H1 (cell line): ENCODE measurements at regions not wholly inside any gene's neighbourhood (a gene's known extent, or its start where the extent isn't known, plus 50 kb on each side); places are given as distances from the start of the nearest gene placed in this dataset.
A peak's percentile ranks its signal among the peaks of the same experiment; 100 is the strongest.

Experiments used
- CTCF ChIA-PET: fragments of 300-600 bp; sonication (Branson Sonifier 250); formaldehyde crosslinking; loops from one replicate; lab custom pipeline; 2021; ENCODE audit not compliant: partially characterized antibody; lab: Charles Lee
- POLR2A ChIA-PET: fragments of 300-600 bp; sonication (Branson Sonifier 250); formaldehyde crosslinking; loops from one replicate; lab custom pipeline; 2021; ENCODE audit warnings: inconsistent platforms; ENCODE audit not compliant: partially characterized antibody; lab: Charles Lee
- DNase-seq, 2 experiments: peaks; one replicate each; pipeline versions ENCODE4 v3.0.0 to v3.0.0-alpha.2; 2010 to 2022; ENCODE audit warnings: low spot score in 2 of 2, low read depth in 1 of 2, mixed read lengths in 1 of 2
- FAIRE-seq: peaks from 2 replicates; lab custom pipeline; 2011; peaks lifted over from hg19 to GRCh38; lab: Jason Lieb, UNC
- H2AFZ ChIP-seq: 2 replicates; pipeline ENCODE4 v1.8.1; 2012; ENCODE audit warnings: low read length, inconsistent platforms
- H2AK5ac ChIP-seq: 2 replicates; pipeline ENCODE4 v1.6.1; 2013; ENCODE audit warnings: low read depth, low read length
- H2BK120ac ChIP-seq: replicated peaks from 2 replicates; pipeline ENCODE3; 2013; ENCODE audit warnings: low read depth, low read length, inconsistent platforms
- H2BK12ac ChIP-seq: 2 replicates; pipeline ENCODE4 v1.6.1; 2013; ENCODE audit warnings: low read depth, low read length
- H2BK15ac ChIP-seq: 2 replicates; pipeline ENCODE4 v1.6.1; 2013; ENCODE audit warnings: low read length
- H2BK20ac ChIP-seq: 2 replicates; pipeline ENCODE4 v1.6.1; 2013; ENCODE audit warnings: low read length
- H2BK5ac ChIP-seq: 2 replicates; pipeline ENCODE4 v1.6.1; 2013; ENCODE audit warnings: low read depth, low read length
- H3K14ac ChIP-seq: 2 replicates; pipeline ENCODE4 v1.6.1; 2013; ENCODE audit warnings: inconsistent platforms; ENCODE audit not compliant: insufficient read length
- H3K18ac ChIP-seq: 2 replicates; pipeline ENCODE4 v1.6.1; 2013; ENCODE audit warnings: low read length; ENCODE audit errors: extremely low read depth
- H3K23ac ChIP-seq: 2 replicates; pipeline ENCODE4 v1.6.1; 2013; ENCODE audit warnings: inconsistent platforms; ENCODE audit not compliant: insufficient read length
- H3K23me2 ChIP-seq: 2 replicates; pipeline ENCODE4 v1.6.1; 2013; ENCODE audit warnings: low read depth, low read length
- H3K27ac ChIP-seq: 2 replicates; pipeline ENCODE4 v1.6.1; 2011; ENCODE audit warnings: low read depth, low read length, inconsistent platforms
- H3K27me3 ChIP-seq, 4 experiments: replicated peaks in 1 of 4; 1 replicate in 1 of 4; 2 replicates in 3 of 4; pipeline versions ENCODE4 v1.6.1 to v1.8.1; 2011 to 2013; ENCODE audit warnings: low read length in 3 of 4, mild to moderate bottlenecking in 3 of 4, inconsistent platforms in 2 of 4, mixed read lengths in 2 of 4, moderate library complexity in 1 of 4; ENCODE audit not compliant: control insufficient read depth in 3 of 4, insufficient read depth in 3 of 4; ENCODE audit errors: extremely low read depth in 1 of 4
- H3K36me3 ChIP-seq, 4 experiments: 2 replicates each; pipeline versions ENCODE4 v1.6.1 to v1.8.1; 2011 to 2013; ENCODE audit warnings: mild to moderate bottlenecking in 4 of 4, low read length in 3 of 4, moderate library complexity in 2 of 4, control low read depth in 1 of 4, inconsistent platforms in 1 of 4; ENCODE audit not compliant: insufficient read depth in 4 of 4, control insufficient read depth in 2 of 4
- H3K4ac ChIP-seq: replicated peaks from 2 replicates; pipeline ENCODE3; 2013; ENCODE audit warnings: low read length, low read depth, mixed read lengths, inconsistent platforms; ENCODE audit not compliant: insufficient read length
- H3K4me1 ChIP-seq, 4 experiments: replicated peaks in 1 of 4; 1 replicate in 1 of 4; 2 replicates in 3 of 4; pipeline versions ENCODE4 v1.6.1 to v1.8.1; 2011 to 2013; ENCODE audit warnings: low read length in 3 of 4, inconsistent platforms in 2 of 4, mixed read lengths in 1 of 4; ENCODE audit not compliant: insufficient read depth in 4 of 4, control insufficient read depth in 3 of 4
- H3K4me2 ChIP-seq, 2 experiments: 2 replicates each; pipeline versions ENCODE4 v1.6.1 to v1.8.1; 2011 to 2013; ENCODE audit warnings: low read depth in 2 of 2, low read length in 2 of 2, control low read depth in 1 of 2, inconsistent platforms in 1 of 2, mild to moderate bottlenecking in 1 of 2; ENCODE audit not compliant: insufficient read depth in 1 of 2
- H3K4me3 ChIP-seq, 4 experiments: fragments of 200-600, 300-600 bp in 1 of 4; sonication (generic), shearing (Covaris generic), sonication (Bioruptor Twin) in 1 of 4; 2 replicates each; pipeline versions ENCODE4 v1.5.1 to v1.8.1; 2011 to 2016; ENCODE audit warnings: low read length in 4 of 4, low read depth in 3 of 4, control low read depth in 2 of 4, inconsistent platforms in 2 of 4, mild to moderate bottlenecking in 2 of 4, mixed read lengths in 1 of 4, moderate library complexity in 1 of 4; ENCODE audit not compliant: insufficient read depth in 2 of 4; ENCODE audit errors: extremely low read depth in 1 of 4
- H3K56ac ChIP-seq: replicated peaks from 2 replicates; pipeline ENCODE3; 2013; ENCODE audit warnings: low read depth, mild to moderate bottlenecking, mixed read lengths, low read length, inconsistent platforms; ENCODE audit not compliant: insufficient read length
- H3K79me1 ChIP-seq: 2 replicates; pipeline ENCODE4 v1.6.1; 2013; ENCODE audit warnings: low read depth, low read length, control low read depth
- H3K79me2 ChIP-seq, 2 experiments: 2 replicates each; pipeline versions ENCODE4 v1.6.1 to v1.8.1; 2012 to 2013; ENCODE audit warnings: low read length in 2 of 2, mild to moderate bottlenecking in 2 of 2, inconsistent platforms in 1 of 2; ENCODE audit not compliant: insufficient read depth in 2 of 2, control insufficient read depth in 1 of 2
- H3K9ac ChIP-seq, 4 experiments: replicated peaks in 1 of 4; 1 replicate in 1 of 4; 2 replicates in 3 of 4; pipeline versions ENCODE4 v1.6.1 to v1.8.1; 2011 to 2013; ENCODE audit warnings: low read depth in 3 of 4, low read length in 3 of 4, control low read depth in 2 of 4, mild to moderate bottlenecking in 2 of 4, moderate library complexity in 2 of 4, inconsistent platforms in 1 of 4; ENCODE audit errors: extremely low read depth in 1 of 4
- H3K9me3 ChIP-seq, 2 experiments: 2 replicates each; pipeline versions ENCODE4 v1.6.1 to v1.8.1; 2012 to 2013; ENCODE audit warnings: mild to moderate bottlenecking in 2 of 2, moderate library complexity in 2 of 2, control low read depth in 1 of 2, inconsistent platforms in 1 of 2, low read depth in 1 of 2, low read length in 1 of 2, mixed read lengths in 1 of 2; ENCODE audit not compliant: insufficient read depth in 2 of 2
- H4K20me1 ChIP-seq, 2 experiments: replicated peaks in 1 of 2; 2 replicates each; pipeline versions ENCODE3 to v1.8.1; 2011 to 2013; ENCODE audit warnings: inconsistent platforms in 2 of 2, low read length in 2 of 2, mild to moderate bottlenecking in 1 of 2; ENCODE audit not compliant: insufficient read depth in 2 of 2, control insufficient read depth in 1 of 2
- H4K5ac ChIP-seq: 2 replicates; pipeline ENCODE4 v1.6.1; 2013; ENCODE audit warnings: low read length, low read depth, mixed read lengths, inconsistent platforms; ENCODE audit not compliant: insufficient read length
- H4K8ac ChIP-seq: 2 replicates; pipeline ENCODE4 v1.8.0; 2013; ENCODE audit warnings: mild to moderate bottlenecking, moderate library complexity, low read length, inconsistent platforms; ENCODE audit not compliant: insufficient read depth; ENCODE audit errors: extremely low read depth
- H4K91ac ChIP-seq: replicated peaks from 2 replicates; pipeline ENCODE3; 2013; ENCODE audit warnings: low read length, mixed read lengths, inconsistent platforms; ENCODE audit not compliant: insufficient read length
- MAX ChIP-seq: IDR thresholded peaks from 2 replicates; pipeline ENCODE4 v1.6.1; 2012; ENCODE audit warnings: inconsistent platforms
- RAD21 ChIP-seq, 2 experiments: IDR thresholded peaks in 1 of 2; conservative IDR thresholded peaks in 1 of 2; 2 replicates each; pipeline ENCODE4 v1.6.1; 2011; ENCODE audit warnings: low read depth in 2 of 2, low read length in 2 of 2, improper control_type of control experiment in 1 of 2, inconsistent platforms in 1 of 2, mild to moderate bottlenecking in 1 of 2, moderate library complexity in 1 of 2
- SUZ12 ChIP-seq: fragments of 200-600 bp; sonication (generic); IDR thresholded peaks from 2 replicates; pipeline ENCODE4 v1.6.1; 2012; ENCODE audit warnings: mild to moderate bottlenecking, inconsistent platforms, low read length, moderate library complexity, mixed read lengths
- USF2 ChIP-seq: IDR thresholded peaks from 2 replicates; pipeline ENCODE4 v1.6.1; 2011; ENCODE audit warnings: low read length, improper control_type of control experiment
- WGBS, 2 experiments: shearing (Covaris generic) in 1 of 2; methylation state at CpG; one replicate each; pipeline versions ENCODE4 v1.1.6 to v1.1.7; 2013 to 2015; ENCODE audit warnings: low lambda C conversion rate in 2 of 2, mixed read lengths in 2 of 2, inconsistent platforms in 1 of 2, low coverage in 1 of 2, missing lambda C conversion rate in 1 of 2; ENCODE audit not compliant: insufficient replicate concordance in 2 of 2, insufficient coverage in 1 of 2, insufficient read length in 1 of 2; ENCODE audit errors: extremely low coverage in 1 of 2, missing lambda C conversion rate in 1 of 2; 5-methylcytosine and 5-hydroxymethylcytosine counted together

GRCh38 chr22:34102633-34103032 lies 182.4 kb upstream of the LARGE1 start:
- FAIRE-seq (no peak), DNase-seq (no peak)
- H3K4me2 ChIP-seq = no peak overlapping the region
- H3K9me3 ChIP-seq = no peaks in the 10 kb centered on the region
- no peak overlapping the region for H3K14ac ChIP-seq
- no peak overlapping the region for H2BK120ac ChIP-seq
- H3K27me3 ChIP-seq = no peaks in the 10 kb centered on the region; a peak in 1 of 7 replicates
- H3K4ac ChIP-seq = no peak overlapping the region
- H4K8ac ChIP-seq = no peak overlapping the region
- H3K36me3 ChIP-seq = no peaks in the 10 kb centered on the region
- ChIA-PET CTCF (interaction anchor here (1.0 kb wide), 1 partner anchor 8 kb away, joined by 4 read pairs; no protein-coding TSS in a partner anchor), POLR2A (no interaction called here)
- no peak overlapping the region for H3K56ac ChIP-seq
- H2AFZ ChIP-seq = no peak overlapping the region
- H4K91ac ChIP-seq = no peak overlapping the region
- H3K4me1 ChIP-seq = peaks cover 0 to 2% (median 0%) of the 10 kb centered on the region in 4 experiments; a peak in 3 of 7 replicates
- TF ChIP-seq SUZ12 (no peak), USF2 (no peak), RAD21 (IDR thresholded peaks at IDR 0.05 in 1 of 2, conservative IDR thresholded peaks at IDR 0.05 in 1 of 2; ENCODE audit: low read depth in 2 of 2, low read length in 2 of 2) (no peak), MAX (peak; percentile 60)
- no peak overlapping the region for H2BK5ac ChIP-seq
- no peak overlapping the region for H3K23ac ChIP-seq
- no peaks in the 10 kb centered on the region for H3K79me1 ChIP-seq
- no peak overlapping the region for H3K18ac ChIP-seq
- no peak overlapping the region for H2BK12ac ChIP-seq
- H3K4me3 ChIP-seq = no peak overlapping the region
- H3K23me2 ChIP-seq = no peaks in the 10 kb centered on the region
- H3K79me2 ChIP-seq = no peaks in the 10 kb centered on the region
- H4K5ac ChIP-seq = no peak overlapping the region
- H4K20me1 ChIP-seq = no peaks in the 10 kb centered on the region
- no peak overlapping the region for H2BK20ac ChIP-seq
- no peak overlapping the region for H3K9ac ChIP-seq
- no peak overlapping the region for H2BK15ac ChIP-seq
- 77% methylated on average over 2 of the region's 5 CpGs; no CpG with 5 or more reads in 1 of the 2 experiments for WGBS, 2 experiments
- H2AK5ac ChIP-seq = no peak overlapping the region
- H3K27ac ChIP-seq = no peak overlapping the region
